ENCODE measurements at regions not wholly inside any gene's neighbourhood (a gene's known extent, or its start where the extent isn't known, plus 50 kb on each side); places are given as distances from the start of the nearest gene placed in this dataset.
"Not testable (repeated sequence)": the region's sequence is repeated elsewhere in the genome, so short reads cannot be mapped to it uniquely, and the experiment has no call there.

DNA sequence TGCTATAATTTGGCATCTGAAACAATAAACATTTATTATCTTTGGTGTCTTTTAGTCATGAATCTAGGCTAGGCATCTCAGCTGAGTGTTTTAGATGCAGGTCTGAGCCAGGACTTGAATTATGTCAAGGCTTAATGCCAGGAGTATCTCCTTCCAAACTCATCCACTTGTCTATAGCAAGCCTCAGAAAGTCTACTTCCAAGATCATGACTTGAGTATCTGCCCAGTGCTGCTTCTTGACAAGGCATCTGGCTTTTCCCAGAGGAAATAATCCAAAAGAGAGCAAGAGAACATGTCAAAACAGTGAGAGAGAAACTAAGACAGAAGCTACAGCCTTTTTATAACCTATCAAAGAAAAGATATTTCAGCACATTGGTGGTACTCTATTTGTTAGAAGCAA lies 1052.1 kb upstream of the PCDH10 start:
- no peak for DNase-seq

DNA sequence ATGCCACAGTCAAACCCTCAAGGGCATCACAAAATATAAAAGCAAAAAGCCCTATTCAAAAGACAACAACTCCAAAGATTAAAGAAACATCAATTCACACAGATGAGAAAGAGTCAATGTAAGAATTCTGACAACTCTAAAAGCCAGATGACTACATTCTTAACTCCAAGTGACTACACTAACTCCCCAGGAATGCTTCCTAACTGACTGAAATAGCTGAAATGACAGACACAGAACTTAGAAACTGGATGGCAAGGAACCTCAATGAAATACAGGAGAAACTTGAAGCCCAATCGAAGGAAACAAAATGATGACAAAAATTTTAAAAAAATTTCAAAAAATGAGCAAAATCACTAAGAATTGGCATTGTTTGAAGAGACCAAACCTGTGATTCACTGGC lies 1047.6 kb upstream of the PCDH10 start:
- no peak for DNase-seq

DNA sequence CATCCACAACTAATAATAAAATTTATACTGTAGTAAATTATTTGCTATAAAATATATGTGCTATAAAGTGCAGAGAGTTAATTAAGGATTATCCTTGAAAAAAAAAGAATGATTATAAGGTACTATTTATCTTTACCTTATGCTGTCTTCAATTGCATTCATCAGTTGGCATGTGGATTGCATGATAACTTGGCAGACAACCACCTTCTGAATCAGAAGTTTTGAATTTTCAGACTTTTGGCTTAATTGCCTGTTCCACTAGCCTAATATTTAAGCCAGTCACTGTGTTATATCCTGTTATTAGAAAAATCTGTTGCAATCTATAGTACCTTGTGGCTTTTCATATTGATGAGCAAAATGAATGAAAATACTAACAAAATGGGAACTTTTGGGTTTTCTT lies 1040.3 kb upstream of the PCDH10 start:
- DNase-seq = no peak

DNA sequence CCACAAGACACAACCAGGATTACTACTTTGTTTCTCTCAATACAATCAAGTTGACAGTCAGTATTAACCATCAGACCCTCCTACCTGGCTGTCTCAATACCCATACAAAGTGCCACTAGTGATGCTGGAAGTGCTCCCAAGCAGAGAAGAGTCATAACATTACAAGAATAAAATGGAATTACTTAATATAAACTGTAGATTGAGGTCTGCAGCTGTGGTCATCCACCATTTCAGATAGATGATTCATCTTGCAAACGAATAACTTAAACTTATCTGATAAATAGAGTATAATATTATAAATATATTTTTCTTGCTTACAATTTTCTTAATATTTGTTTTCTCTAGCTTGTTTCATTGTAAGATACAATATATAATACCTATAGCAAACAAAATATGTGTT lies 1034.2 kb upstream of the PCDH10 start:
- no peak for DNase-seq

DNA sequence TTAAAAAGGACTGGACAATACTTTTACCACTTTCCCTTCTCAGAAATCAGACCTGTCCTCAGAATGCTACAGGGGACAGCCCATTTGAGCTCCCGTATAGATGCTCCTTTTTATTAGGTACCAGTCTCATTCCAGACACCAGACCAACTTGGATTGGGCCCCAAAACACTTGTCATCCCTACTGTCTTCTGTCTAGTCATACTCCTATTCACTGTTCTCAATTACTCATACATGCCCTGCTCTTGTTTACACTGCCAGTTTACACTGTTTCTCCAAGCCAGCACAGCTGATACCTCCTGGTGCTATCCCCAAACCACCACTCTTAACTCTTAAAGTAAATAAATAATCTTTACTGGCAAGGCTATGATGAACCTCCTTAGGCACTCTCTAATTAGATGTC lies 1026.4 kb upstream of the PCDH10 start:
- DNase-seq = not testable (repeated sequence)

DNA sequence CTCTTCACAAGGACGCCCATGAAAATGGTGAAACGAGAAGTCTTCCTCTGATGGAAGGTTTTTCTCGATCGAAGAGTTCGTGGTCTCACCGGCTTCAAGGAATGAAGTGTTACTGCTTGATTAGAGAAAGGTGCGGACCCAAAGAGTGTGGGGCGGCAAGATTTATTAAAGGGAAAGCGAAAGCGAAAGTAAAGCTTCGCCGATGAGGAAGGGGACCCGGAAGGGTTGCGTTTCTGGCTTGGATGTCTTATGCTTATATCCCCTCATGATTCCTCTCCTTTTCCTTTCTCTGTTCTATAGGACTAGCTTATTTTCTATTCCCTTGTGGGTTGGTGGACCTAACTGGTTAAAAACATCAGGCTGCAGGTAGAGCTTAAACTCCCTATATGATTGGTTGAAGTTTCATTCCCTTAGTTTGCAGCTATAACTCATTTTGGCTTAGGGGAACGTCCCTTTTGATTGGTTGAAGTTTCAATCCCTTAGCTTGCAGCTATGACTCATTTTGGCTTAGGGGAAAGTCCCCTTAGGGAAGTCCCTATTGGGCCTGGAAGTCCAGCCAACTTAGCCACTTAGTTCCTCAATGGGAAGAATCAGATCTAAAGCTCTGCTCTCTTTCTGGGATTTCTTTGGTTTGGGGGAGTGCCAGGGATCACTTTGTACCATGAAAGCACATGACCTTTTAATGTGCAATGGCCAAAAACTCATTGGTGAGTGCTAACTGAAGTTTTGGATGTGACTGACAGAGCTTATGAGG lies 1025.0 kb upstream of the PCDH10 start:
- no peak for DNase-seq

DNA sequence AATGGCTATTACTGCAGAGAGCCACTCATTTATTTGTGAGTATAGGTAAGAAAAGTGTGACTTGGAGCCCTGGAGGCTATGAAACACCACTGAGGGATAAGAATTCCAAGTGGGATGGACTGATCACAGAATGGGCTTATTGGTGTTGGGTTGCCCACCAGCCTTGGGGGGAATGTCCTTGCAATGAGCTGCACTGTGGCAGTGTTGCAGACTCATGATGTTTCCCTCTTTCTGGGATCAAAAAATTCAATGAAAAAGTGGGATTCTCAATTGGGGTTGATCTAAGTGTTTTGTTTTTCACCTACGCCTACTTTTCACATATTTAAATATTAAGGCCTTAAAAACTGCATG lies 1024.5 kb upstream of the PCDH10 start:
- DNase-seq = no peak

DNA sequence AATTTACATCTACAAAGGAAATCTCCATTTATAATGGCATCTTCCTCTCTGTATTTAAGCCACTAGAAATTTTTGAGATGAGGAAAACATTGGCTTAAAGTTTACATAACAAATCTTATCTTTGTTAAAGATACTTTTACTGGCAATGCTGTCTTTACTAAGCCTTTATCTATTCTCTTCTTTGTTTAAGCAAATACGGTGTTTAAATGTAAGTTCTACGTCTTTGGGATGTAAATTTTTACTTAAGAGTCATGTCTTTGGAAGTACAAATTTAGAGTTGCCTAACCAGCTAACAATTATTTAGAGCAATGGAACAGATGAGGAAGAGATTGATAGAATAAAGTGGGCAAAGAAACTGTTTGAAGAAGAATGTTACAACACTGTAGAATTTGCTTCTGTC lies 1024.0 kb upstream of the PCDH10 start:
- DNase-seq = no peak

DNA sequence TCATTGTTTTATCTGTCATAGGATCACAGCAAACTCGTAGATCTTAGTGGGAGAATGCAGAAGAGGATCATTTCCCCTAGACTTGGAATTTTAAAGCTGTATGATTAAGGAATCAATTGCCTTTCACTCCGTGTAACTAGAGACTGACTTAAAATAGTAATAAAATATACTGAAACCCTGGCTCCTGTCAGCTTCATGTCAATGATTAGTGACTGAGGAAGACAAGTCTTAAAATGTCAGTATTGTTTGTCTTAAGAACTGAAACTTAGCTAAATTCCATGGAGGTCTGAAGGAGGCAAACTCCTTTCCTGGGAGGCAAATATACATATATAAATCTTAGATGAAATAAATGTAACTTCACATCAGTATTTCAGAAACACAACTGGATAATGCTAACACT lies 1016.7 kb upstream of the PCDH10 start:
- DNase-seq = no peak

DNA sequence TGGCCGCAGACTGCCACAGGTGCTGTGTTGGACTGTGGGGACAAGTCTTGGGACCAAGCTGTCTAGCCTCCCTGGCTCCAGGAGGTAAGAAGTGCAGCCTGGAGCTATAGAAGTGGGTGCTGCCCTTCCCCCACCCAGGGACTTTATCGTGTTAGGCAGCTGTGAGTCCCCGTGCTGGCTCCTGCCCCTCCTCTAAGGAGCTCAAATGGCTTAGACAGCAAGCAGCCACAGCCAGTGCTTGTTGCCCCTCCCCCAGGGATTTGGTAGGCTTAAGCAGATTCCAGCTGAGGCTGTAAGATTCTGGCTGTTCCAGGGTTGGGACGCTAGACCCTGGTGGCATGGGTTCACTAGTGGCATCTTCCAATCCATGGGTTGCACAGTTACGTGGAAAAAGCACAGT lies 979.4 kb upstream of the PCDH10 start:
- no peak for DNase-seq

DNA sequence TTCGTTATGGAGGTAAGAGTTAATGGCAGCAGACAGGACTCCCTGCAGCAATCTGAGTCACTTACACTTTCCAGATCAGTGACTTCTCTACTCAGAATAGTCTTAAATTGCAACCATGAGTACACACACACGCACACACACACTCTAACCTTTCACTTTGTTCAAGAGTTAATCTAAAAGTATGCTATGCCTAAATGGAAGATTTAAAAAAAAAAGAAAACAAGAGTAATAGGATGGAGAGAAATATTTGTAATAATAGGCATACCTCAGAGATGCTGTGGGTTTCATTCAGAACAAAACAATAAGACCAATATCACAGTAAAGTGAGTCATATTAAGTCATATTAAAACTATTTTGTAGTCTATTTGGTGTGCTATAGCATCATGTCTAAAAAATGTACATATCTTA lies 969.1 kb upstream of the PCDH10 start:
- DNase-seq = no peak

DNA sequence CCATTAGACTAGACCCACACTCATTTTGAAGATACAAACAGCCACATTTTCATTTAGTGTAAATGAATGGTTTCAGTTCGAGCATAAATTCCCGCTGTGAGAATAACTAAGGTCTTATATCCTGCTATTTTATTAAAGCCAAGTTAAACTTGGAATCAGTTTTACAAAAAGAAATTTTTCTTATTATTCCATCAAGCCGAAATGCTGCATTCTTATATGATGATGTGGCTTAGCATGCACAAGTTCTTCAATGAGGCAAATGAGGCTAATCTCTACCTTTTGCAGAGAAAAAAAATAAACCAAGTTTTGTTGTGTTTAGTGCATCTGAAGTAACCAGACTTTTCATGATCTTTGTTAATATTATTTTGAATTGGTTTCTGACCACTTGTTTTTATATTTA lies 953.9 kb upstream of the PCDH10 start:
- DNase-seq = no peak

DNA sequence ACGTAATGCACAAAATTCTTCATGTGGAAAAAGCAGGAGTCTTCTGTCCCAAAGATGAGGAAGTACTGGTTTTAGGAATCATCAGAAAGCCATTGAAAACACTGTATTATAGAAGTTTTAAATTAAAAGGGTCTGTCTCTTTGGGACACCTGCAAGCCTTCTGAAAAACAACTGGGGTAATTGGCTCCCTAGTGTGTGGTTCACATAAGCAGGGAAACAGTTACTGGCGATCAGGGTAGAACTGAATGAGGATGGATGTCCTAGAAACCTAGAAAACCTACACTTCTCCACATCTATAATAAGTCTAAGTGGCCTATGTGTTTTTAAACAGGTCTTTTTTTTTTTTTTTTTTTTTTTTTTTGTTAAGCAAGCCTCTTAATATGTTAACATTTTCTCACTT lies 945.5 kb upstream of the PCDH10 start:
- DNase-seq = no peak

DNA sequence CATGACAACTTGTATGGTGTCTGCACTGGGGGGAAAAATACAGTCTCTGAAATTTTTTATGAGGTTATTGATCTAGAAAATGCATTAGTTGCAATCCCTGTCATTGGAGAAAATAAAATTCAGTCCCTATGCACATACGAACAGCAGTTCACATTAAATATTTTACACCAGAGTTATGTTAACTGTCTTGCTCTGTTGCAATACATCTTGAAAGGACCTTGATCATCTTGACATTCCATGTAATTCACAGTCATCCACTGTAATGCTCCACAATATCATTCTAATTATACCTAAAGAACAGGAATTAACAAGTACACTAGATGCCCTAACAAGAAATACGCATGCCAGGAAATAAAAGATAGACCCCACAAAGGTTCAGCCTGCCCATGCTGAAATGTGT lies 934.6 kb upstream of the PCDH10 start:
- DNase-seq = no peak

DNA sequence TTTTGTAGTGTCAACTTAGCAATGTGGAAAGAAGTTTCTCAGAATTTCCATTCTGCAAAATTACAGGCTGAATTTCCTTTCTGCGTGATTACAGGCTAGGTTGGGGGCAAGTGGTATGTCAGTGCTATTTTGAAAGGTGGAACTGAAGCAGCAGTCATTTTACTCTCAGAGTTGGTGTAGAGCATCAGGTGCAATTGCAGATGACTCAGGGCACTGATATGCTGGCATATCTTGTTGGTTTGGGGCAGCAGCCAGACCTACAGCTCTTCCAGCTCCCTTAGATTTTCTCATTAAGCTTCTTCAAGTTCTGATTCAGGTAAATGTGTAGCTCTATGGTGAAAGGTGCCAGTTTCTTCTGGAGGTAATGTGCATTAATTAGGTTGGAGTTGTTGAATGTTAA lies 930.7 kb upstream of the PCDH10 start:
- DNase-seq = no peak

DNA sequence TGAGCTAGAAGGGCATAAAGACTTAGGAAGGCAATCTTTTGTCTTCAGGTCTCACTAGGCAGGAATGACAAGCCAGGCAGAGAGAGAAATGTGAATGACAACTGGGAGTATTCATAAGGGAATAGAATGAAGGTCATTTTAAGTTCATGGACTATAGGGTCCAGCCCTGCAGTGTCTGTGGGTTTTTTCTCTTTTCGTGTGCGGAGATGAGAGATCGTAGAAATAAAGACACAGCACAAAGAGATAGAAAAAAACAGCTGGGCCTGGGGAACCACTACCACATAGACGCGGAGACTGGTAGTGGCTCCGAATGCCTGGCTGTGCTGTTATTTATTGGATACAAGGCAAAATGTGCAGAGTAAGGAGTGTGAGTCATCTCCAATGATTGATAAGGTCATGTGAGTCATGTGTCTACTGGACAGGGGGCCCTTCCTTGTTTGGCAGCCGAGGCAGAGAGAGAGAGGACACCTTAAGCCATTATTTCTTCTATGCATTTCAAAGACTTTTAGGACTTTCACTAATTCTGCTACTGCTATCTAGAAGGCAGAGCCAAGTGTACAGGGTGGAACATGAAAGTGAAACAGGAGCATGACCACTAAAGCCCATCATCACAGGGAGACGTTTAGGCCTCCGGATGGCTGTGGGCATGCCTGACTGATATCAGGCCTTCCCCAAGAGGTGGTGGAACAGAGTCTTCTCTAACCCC lies 921.8 kb upstream of the PCDH10 start:
- no peak for DNase-seq

DNA sequence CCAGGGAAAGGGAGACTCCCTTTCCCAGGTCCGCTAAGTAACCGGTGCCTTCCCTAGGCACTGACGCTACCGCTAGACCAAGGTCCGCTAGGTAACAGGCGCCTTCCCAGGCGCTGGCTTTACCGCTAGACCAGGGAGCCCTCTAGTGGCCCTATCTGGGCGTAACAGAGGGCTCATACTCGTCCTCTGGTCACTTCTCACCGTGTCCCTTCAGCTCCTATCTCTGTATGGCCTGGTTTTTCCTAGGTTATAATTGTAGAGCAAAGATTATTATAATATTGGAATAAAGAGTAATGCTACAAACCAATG lies 921.3 kb upstream of the PCDH10 start:
- not testable (repeated sequence) for DNase-seq

DNA sequence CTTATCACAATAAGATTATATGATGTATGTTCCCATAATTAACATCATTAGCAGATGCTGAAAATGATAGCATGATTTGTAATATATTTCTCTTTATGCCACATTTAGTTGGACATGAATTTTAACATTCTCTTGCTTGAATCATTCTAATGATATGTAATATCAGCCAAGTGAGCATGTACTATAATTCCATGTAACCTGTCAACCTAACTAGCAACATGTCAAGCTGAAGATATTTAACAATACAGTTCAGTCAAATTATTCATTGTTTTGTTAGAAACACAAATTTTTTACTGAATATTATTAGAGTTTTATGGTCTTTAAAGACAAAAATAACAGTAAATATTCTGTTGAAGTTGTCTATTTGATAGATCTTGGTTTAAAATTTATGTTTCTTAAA lies 920.4 kb upstream of the PCDH10 start:
- DNase-seq = no peak

DNA sequence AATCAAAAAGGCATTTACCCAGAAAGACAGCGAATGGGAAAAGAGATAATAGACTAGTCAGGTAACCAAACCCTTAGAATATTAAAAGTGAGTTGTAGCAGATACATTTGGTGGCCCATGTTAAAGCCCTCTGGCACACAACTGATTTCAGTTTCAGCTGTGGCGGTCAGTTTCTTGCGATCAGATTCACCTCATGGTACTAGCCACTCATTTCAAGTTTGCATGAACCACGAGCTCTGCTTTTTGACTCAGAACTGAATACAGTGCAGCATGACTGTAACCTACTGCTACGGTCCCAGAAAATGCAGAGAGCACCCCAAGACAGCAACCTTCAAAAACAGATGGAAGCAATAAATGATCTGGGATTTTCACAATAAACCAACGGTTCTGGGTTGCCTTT lies 919.1 kb upstream of the PCDH10 start:
- no peak for DNase-seq

DNA sequence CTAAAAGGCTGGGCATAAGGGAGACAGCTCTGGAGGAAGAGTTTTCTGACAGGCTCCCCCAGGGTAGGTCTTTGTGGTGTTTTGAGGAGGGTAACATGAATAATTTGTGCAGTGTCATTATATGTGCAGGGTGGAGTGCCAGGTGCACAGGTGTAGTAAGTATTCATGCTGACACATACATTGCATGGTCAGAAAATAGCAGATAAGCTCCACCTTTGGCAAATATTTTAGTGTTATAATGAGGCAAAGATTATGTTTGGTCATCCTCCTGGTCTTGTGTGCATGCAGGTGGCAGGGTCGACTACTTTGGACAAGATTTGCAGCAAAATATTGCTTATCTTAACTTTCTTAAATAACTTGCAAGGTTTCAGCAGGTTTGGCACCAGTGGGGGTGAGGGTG lies 910.4 kb upstream of the PCDH10 start:
- DNase-seq = no peak

DNA sequence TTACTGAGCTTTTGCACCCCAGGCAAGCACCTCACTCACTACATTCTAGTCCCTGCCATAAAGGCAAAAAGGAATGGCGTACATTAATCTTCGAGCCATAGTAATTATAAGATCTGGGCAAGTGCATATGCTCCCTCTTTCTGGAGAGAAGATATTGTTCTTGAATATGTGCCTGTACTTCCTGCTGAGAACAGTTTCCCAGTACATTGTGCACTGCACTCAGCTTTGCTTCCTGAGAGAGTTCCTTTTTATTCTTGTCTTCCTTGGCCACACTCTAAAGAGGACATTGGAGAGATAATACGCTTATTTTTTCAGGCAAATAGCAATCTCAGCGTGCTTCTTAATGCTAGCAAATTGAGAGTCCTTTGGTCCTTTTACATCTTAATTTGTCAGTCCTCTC lies 909.0 kb upstream of the PCDH10 start:
- no peak for DNase-seq

DNA sequence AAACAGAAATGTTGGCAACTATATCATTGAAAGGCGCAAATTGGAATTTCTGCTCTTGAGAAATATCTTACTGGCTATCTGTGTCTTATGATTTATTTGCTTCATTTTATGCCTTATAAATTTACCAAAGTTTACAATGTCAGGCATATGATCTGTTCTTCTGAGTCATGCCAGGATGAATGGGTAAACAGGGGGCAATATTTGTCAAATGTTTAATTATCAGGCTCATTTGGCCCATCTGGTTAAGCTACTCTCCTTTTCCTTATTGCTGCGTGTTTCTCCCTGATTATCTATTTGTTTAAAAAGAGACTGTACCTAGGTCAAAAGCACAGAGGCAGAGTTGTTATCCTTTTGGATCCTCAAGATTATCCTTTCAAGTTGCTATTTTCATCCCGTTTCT lies 903.8 kb upstream of the PCDH10 start:
- DNase-seq = no peak

DNA sequence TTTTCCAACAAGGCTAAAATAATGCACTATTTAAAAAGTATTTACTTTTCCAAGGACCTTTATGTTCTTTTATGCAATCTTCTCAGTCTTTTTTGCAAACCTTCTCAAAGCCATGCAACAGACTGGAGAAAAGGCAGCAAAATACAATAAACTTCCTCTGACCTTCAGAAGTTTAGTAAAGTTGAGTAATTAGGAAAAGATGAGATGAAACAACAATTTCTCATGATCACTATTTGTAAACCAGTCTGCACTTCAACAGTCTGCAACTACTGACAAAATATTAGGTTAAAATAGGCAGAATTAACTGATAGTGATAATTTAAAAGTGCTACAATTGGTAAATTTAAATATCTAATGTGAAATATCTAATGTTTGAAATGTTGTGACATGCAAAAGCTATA lies 884.9 kb upstream of the PCDH10 start:
- no peak for DNase-seq

DNA sequence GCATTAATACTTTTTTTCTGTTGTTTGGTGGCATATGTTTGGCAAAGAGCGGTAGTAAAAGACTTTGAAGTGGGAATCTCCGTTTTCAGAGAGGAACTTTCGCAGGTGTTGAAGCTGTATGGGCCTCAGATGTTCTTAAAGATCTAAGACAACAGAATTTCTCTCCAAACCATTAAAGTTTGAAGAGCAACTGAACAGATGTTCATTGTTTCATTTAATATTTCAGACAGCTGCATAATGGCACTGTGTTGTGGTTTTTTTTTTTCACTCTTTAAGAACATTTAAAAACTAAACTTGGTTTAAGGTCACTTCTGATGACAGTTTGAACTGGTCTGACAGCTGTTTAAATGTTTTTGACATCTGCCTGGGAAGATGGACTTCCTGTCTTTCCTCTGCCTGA lies 882.7 kb upstream of the PCDH10 start:
- no peak for DNase-seq

DNA sequence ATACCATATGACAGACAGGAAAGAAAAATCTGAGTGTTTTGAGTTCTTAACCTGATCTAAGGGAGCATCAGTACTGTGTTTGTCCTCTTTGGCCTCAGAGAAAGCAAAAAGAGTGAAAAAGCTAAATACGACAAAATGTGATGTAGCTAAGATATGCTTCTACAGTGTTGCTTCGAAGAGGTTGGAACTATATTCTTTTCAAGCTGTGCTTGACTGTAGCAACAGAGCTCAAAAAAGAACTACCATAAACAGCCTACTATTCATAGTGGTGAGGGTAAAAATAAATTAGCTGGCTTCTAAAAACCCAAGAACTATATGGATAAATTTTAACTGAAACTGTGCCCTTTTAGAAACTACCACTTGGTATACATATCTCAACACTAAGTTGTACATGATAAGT lies 881.8 kb upstream of the PCDH10 start:
- no peak for DNase-seq
